HAP-1 (cell line): ENCODE measurements at regions not wholly inside any gene's neighbourhood (a gene's known extent, or its start where the extent isn't known, plus 50 kb on each side); places are given as distances from the start of the nearest gene placed in this dataset.

Source experiments
- DNase-seq, 2 experiments: peaks; one replicate each; pipeline ENCODE4 v3.0.0-alpha.2; 2016 to 2020; ENCODE audit warnings: low spot score in 2 of 2
- H3K27me3 ChIP-seq: fragments of 250-450 bp; sonication (Bioruptor Pico); 2 replicates; pipeline ENCODE4 v1.5.1; 2020; ENCODE audit warnings: low read depth, mild to moderate bottlenecking, moderate library complexity
- H3K36me3 ChIP-seq: fragments of 250-450 bp; sonication (Bioruptor Pico); replicated peaks from 2 replicates; pipeline ENCODE4 v1.5.1; 2020; ENCODE audit warnings: mild to moderate bottlenecking
- H3K4me1 ChIP-seq: fragments of 250-450 bp; sonication (Bioruptor Pico); 2 replicates; pipeline ENCODE4 v1.5.1; 2020; ENCODE audit warnings: mild to moderate bottlenecking
- H3K4me3 ChIP-seq: fragments of 250-450 bp; sonication (Bioruptor Pico); 2 replicates; pipeline ENCODE4 v1.5.1; 2020; ENCODE audit warnings: mild to moderate bottlenecking, moderate library complexity
- H3K9me3 ChIP-seq: fragments of 250-450 bp; sonication (Bioruptor Pico); 2 replicates; pipeline ENCODE4 v1.5.1; 2020; ENCODE audit warnings: mild to moderate bottlenecking, moderate library complexity
- in situ Hi-C: fragments of 300-500 bp; cut with MboI; formaldehyde crosslinking; loops from 3 replicates; pipeline ENCODE4 v1.14.3; 2020; ENCODE audit warnings: low sequenced_read_pairs, inconsistent platforms, mixed read lengths

DNA sequence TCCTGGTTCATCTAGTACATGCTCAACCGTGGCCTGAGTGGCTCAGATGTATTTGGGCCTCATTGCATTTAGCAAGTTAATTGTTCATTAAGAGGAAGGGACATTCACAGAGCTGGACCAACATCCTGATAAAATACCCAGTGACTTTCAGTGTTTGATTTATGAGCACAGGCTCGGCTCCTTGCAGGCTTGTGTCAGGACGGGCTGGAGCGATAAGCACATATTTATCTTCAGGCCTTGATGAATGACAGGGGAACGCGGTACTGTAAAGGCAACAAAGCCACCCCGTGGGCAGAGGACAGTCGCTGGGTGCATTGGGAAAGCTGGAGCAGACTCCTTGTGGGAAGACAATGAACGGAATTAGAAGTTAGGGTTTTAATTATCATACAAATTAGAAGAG is 548.6 kb upstream of the HS6ST1 start:
- Histone ChIP-seq H3K4me1 (no peaks in the 10 kb centered on the region), H3K4me3 (no peak overlapping the region), H3K36me3 (no peaks in the 10 kb centered on the region), H3K9me3 (no peaks in the 10 kb centered on the region), H3K27me3 (no peaks in the 10 kb centered on the region)
- in situ Hi-C loops, result no loop called here
- no peak for DNase-seq

DNA sequence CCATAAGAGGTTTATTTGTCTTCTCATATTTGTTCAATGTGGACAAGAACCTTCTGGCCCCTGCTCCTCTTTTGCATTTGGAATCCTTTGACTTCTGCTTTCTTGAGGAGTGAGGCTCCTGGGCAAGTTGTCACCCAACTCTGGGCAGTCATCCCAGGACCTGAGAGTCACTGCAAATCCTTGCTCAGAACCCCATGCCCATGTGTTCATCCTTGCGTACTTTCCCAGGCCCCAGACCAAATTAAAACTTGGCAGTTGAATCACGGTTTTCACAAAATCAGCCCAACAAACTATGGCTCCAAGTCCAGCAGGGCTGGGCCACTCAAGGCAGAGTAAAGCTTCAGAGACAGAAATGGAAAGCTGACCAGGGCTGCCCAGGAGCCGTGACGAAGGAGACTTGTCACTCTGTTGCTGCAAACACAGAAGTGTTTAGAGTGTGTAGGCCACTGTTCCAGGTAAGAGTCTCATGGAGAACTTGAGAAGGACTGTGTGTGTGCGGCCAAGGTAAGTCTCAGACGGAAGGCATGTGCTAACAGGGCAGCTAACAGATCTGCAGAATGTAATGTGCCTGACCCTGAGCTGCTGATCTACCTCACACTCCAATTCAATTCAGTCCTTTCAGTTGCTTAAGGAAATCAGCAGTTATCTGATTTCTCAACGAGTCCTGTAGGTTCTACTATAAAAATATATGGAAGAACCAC is 549.4 kb upstream of the HS6ST1 start:
- Histone ChIP-seq H3K4me1 (no peaks in the 10 kb centered on the region), H3K27me3 (no peaks in the 10 kb centered on the region), H3K4me3 (no peak overlapping the region), H3K9me3 (no peaks in the 10 kb centered on the region), H3K36me3 (no peaks in the 10 kb centered on the region)
- DNase-seq, result no peak
- in situ Hi-C loops, result no loop called here

DNA sequence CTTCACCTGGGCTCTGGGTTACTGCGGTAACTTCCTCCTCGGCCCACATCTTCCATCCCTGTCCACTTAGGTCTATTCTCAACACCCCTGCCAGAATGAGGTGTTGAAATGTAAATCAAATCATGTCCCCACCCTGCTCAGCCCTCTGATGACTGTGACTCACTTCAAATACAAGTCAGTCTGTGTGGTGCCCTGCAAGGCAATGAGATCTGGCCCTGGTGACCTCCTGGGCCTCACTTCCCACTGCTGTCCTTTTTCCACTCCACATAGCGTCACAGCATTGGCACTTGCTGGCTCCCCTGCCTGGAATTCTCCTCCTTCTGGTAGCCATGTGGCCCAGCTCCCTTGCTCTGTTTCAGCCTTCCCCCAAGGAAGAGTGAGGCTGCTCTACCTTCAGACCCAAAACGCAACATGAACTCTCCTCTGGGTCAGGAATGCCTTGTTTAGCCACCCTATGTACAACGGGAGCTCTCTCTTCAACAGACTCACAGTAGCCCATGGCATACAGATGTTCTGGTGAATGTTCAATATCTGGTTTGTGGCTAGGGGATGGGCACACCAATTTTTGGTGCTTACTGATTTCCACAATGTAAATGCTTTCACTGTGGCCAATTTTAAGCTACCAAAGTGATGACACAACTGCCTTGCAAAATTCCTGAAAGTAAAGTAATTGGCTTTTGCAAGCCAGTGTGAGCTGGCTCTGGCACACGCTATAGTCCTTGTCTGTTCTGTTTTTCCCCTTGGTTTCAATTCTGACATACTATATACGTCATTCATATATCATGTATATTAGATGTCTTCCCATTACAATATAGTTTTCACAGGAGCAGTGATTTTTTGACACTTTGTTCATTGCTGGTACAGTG is 550.3 kb upstream of the HS6ST1 start:
- Histone ChIP-seq H3K27me3 (no peaks in the 10 kb centered on the region), H3K4me3 (no peak overlapping the region), H3K4me1 (no peaks in the 10 kb centered on the region), H3K36me3 (no peaks in the 10 kb centered on the region), H3K9me3 (no peaks in the 10 kb centered on the region)
- in situ Hi-C loops, result no loop called here
- no peak for DNase-seq

DNA sequence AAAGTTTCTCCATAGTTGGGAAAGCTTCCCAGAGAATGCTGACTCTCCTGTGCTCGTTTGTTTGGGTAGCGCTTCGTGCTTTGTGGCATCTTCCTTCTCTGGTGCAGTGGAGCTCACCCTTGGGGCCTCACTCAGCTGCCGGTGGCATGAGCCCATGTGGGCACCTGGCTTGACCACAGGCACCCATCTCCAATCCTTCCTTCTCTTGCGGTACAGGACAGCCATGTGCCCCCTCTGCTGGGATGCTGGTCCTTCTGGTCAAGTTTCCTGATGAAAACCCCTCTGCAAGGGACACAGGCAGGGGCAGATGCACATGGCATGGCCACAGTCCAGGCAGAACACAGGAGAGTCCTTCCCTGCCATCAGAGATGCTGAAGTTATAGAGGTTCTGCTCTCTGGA is 555.9 kb upstream of the HS6ST1 start:
- in situ Hi-C loops, result no loop called here
- H3K27me3 ChIP-seq, result no peaks in the 10 kb centered on the region
- no peaks in the 10 kb centered on the region for H3K4me1 ChIP-seq
- H3K36me3 ChIP-seq, result no peaks in the 10 kb centered on the region
- no peaks in the 10 kb centered on the region for H3K9me3 ChIP-seq
- no peak for DNase-seq
- no peak overlapping the region for H3K4me3 ChIP-seq

DNA sequence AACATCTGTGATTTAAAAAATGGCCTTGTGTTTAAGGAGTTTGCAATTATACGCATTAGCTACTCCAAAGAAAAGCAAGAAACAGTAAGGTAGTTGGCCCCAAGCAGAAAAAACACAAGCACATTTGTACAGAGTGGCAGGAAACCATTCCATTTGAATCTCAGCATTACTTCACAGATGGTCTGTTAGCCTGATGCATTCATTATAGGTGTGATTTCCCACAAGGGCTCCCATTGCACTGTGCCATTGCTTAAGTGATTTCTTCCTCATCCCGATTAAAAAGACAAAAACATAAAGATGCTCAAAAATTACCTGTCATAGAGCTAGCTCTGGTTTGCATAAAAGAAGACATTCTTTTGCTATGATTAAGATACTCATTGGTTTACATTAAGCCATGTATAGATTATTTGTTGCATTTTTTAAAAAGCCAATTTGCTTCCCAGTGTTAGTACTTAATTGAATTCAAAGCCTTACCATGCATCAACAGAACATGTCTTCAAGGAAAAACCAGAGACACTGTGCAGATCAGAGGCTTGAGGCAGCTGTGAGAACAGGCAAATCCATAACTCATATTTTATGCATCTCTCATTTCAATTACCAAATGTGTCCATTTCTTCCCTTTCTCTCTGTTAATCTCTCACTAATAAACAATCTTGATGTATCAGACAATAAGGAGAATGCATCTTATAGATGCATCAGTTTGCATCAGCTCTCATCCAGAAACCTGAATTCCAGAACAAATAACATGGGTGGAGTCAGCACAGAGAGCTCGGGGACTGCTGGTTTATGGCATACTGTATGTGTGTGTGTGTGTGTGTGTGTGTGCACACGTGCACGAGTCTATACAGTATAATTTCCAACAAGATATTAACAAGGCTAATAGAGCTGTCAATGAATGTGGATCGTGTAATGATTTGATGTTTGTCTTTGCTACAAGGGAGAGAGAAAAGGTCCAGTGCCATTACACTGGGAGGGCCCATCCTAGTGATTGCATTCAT is 558.6 kb upstream of the HS6ST1 start:
- in situ Hi-C loops, result no loop called here

DNA sequence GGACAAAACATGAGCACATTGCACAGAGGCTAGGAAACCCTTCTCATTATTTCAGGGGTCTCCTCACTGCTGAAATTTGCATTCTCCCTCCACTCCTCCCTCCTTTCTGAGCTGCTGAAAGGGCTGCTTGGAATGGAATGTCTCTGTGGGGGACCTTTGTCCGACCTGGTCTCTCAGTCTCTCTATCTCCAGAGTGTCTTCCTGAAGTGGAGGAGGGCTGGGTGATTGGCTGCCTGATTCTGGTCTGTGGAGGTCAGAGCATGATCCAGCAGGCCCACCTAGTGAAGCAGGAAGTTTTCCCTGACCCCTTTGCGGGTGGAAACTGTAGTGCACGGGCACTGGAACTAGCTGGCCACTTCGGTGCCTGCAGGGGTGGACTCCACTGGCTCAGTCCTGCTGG is 560.5 kb upstream of the HS6ST1 start:
- Histone ChIP-seq H3K4me3 (no peak overlapping the region), H3K27me3 (no peaks in the 10 kb centered on the region), H3K36me3 (no peaks in the 10 kb centered on the region), H3K4me1 (no peaks in the 10 kb centered on the region), H3K9me3 (no peaks in the 10 kb centered on the region)
- no peak for DNase-seq
- in situ Hi-C loops, result no loop called here

More for the DNA sequence above, 558.6 kb upstream of the HS6ST1 start:
- no peaks in the 10 kb centered on the region for H3K9me3 ChIP-seq
- H3K4me1 ChIP-seq, result no peaks in the 10 kb centered on the region
- no peak overlapping the region for H3K4me3 ChIP-seq
- no peaks in the 10 kb centered on the region for H3K36me3 ChIP-seq
- H3K27me3 ChIP-seq, result no peaks in the 10 kb centered on the region
- no peak for DNase-seq

DNA sequence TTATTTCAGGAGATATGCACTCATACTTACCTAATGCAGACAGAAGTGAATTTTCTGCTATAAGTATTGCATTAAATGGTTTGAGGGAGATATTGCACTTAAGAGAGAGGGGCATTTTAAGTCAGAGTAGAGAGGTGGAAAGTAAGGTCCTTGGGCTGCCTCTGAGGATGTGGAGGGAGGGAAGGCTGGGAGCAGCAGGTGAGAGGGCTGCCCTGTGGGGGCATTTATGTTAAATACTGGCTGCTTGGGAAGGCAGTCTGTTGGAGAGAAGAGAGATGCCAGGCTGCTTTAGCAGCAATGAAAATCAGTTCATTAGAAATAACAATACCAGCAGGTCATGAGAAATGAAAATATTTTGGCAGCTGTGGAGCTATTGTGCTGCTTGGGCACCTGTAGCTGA is 576.2 kb upstream of the HS6ST1 start:
- Histone ChIP-seq H3K27me3 (no peaks in the 10 kb centered on the region), H3K36me3 (no peaks in the 10 kb centered on the region), H3K4me3 (no peak overlapping the region), H3K9me3 (no peaks in the 10 kb centered on the region), H3K4me1 (no peaks in the 10 kb centered on the region)
- no peak for DNase-seq
- in situ Hi-C loops, result no loop called here

DNA sequence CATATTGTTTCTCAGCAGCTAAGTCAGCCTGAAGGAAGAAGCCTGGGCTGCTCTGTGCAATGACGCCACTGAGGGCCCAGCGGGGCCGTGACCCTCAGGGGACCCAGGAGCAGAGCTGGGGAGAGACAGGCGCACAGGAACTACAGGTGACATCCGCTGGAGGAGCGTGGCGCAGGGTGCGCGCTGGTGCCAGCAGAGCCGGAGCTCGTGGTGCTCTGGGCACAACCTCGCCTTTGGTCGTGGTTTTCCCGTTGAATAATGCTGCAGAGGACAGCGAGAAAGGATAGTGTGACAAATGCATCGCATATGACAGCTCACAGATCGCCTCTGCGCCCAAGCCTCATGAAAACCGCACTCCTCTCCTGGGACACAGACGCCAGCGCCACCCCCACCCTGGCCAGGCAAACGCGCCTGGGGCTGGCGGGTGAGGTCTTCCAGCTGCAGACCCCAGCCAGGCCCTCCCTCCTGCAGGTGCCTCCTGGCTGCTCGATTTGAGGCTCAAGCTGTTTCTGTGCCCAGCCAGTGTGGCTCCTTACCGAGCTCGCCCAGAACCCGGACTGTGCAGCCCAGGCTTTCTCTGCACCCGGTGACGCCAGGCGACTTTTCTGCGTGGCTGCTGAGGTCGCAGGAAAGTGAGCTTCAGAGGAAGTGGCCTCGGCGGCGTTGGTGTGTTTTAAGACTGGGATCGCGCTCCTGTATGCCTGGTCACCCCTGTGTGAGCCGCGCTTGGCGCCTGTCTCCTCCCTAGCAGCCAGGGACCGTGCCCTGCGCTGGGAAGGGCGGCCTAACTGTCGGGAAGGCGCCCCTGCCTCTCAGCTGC is 583.1 kb upstream of the HS6ST1 start:
- no peaks in the 10 kb centered on the region for H3K27me3 ChIP-seq
- no peak overlapping the region for H3K4me3 ChIP-seq
- in situ Hi-C loops, result no loop called here
- DNase-seq, result no peak
- H3K9me3 ChIP-seq, result no peaks in the 10 kb centered on the region
- no peaks in the 10 kb centered on the region for H3K4me1 ChIP-seq
- H3K36me3 ChIP-seq, result no peaks in the 10 kb centered on the region

DNA sequence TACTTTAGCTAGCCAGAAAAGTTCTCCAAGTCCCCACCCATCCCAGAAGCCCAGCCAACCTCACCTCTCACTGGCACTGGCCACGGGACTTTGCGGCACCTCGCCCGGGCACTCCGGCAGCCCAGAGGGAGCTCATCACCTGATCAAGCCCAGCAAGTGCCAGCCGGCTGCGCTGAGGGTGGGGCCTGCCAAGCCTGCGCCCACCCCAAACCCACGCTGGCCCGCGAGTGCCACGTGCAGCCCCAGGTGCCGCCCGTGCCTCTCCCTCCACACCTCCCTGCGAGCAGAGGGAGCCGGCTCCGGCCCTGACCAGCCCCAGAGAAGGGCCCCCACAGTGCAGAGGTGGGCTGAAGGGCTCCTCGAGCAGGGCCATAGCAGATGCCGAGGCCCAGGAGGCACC is 585.0 kb upstream of the HS6ST1 start:
- H3K9me3 ChIP-seq, result no peaks in the 10 kb centered on the region
- H3K36me3 ChIP-seq, result no peaks in the 10 kb centered on the region
- no peak for DNase-seq
- no peaks in the 10 kb centered on the region for H3K4me1 ChIP-seq
- no peaks in the 10 kb centered on the region for H3K27me3 ChIP-seq
- in situ Hi-C loops, result no loop called here
- no peak overlapping the region for H3K4me3 ChIP-seq

DNA sequence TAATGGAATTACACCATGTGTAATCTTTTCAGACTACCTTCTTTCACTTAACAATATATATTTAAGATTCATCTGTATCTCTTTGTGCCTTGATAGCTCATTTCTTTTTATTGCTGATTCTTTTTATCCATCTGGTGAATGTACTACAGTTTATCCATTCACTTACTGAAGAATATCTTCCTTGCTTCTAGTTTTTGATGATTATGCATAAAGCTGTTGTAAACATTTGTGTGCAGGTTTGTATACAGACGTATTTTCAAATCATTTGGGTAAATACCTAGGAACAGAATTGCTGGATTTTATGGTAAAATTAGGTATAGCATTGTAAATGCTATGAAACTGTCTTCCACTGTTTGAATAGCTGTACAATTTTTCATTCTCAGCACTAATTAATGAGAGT is 592.6 kb upstream of the HS6ST1 start:
- in situ Hi-C loops, result no loop called here
- H3K9me3 ChIP-seq, result no peaks in the 10 kb centered on the region
- no peak overlapping the region for H3K4me3 ChIP-seq
- H3K4me1 ChIP-seq, result no peaks in the 10 kb centered on the region
- H3K36me3 ChIP-seq, result no peaks in the 10 kb centered on the region
- DNase-seq, result no peak
- no peaks in the 10 kb centered on the region for H3K27me3 ChIP-seq

DNA sequence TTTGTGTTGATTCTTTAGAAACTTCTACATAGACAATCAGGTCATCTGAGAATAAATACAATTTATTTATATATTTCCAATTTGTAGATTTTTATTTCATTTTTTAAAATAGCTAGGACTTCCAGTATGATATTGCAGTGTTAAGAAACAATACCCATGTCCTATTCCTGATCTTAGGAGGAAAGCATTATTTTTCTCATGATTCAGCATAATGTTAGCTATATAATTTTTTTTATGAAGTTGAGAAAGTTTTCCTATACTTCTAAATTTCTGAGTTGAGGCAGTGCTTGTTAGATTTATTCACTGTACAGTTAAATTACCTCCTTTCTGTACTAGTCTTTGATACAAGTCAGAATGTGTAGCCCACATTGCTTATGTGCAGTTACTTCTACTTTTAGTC is 595.7 kb upstream of the HS6ST1 start:
- Histone ChIP-seq H3K4me1 (no peaks in the 10 kb centered on the region), H3K4me3 (no peak overlapping the region), H3K27me3 (no peaks in the 10 kb centered on the region), H3K36me3 (no peaks in the 10 kb centered on the region), H3K9me3 (no peaks in the 10 kb centered on the region)
- in situ Hi-C loops, result no loop called here
- no peak for DNase-seq

DNA sequence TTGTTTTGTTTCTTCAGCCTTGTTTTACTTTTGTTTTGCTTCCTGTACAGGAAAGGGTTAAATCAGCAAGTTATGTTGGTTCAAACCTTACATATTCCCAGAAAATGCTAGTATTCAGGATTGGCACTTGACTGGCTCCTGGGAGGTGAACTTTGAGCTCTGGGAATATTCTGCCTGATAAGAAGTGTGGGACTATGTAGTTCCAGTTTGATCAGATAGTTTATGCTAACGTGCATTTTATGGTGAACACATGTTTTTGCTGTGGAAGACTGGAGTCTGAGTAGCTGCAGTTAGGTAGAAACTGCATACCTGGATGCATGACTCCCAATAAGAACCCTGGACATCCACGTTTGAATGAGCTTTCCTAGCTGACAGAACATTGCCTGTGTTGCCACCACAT is 603.1 kb upstream of the HS6ST1 start:
- no peak for DNase-seq
- in situ Hi-C loops, result no loop called here
- no peak overlapping the region for H3K4me3 ChIP-seq

DNA sequence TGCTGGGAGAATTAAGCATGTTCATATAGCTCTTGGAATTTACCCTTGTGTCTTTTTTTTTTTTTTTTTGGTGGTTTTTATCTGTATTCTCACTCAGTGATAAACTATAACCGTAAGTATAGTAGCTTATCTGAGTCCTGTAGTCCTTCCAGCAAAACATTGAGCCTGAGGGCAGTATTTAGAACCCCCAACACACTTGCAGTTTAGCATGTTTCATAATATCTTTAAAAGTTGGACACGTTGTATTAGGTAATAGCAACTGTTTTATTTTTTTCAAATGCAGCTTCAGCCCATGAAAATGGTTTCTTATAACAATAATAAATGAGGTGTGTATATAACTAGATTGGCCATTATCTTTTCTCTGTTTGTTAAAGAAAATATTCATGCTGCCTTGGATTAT is 603.5 kb upstream of the HS6ST1 start:
- DNase-seq, result no peak

More for the DNA sequence above, 603.1 kb upstream of the HS6ST1 start:
- Histone ChIP-seq H3K36me3 (no peaks in the 10 kb centered on the region), H3K4me1 (no peaks in the 10 kb centered on the region), H3K9me3 (no peaks in the 10 kb centered on the region; the same call in 1 of the 2 replicates), H3K27me3 (no peaks in the 10 kb centered on the region)

More for the DNA sequence above, 603.5 kb upstream of the HS6ST1 start:
- Histone ChIP-seq H3K4me1 (no peaks in the 10 kb centered on the region), H3K36me3 (no peaks in the 10 kb centered on the region), H3K27me3 (no peaks in the 10 kb centered on the region), H3K4me3 (no peak overlapping the region), H3K9me3 (no peaks in the 10 kb centered on the region; the same call in 1 of the 2 replicates)
- in situ Hi-C loops, result no loop called here
